Liver (tissue), 3 donors: ENCODE measurements at regions not wholly inside any gene's neighbourhood (a gene's known extent, or its start where the extent isn't known, plus 50 kb on each side); places are given as distances from the start of the nearest gene placed in this dataset.

ENCODE experiments used
- GABPA ChIP-seq, 2 donors: IDR thresholded peaks in 1 of 2; conservative IDR thresholded peaks in 1 of 2; 2 replicates each; pipeline ENCODE4 v1.6.1; 2016; ENCODE audit warnings: antibody characterized with exemption in 2 of 2, mild to moderate bottlenecking in 1 of 2, moderate library complexity in 1 of 2
- HNF4G ChIP-seq: IDR thresholded peaks from 2 replicates; pipeline ENCODE4 v1.6.1; 2016; ENCODE audit warnings: antibody characterized with exemption
- RAD21 ChIP-seq, 2 donors: IDR thresholded peaks; 2 replicates each; pipeline ENCODE4 v1.6.1; 2016; ENCODE audit warnings: antibody characterized with exemption in 2 of 2, mild to moderate bottlenecking in 2 of 2
- SP1 ChIP-seq: IDR thresholded peaks from 2 replicates; pipeline ENCODE4 v1.6.1; 2018; ENCODE audit warnings: antibody characterized with exemption, mild to moderate bottlenecking
- TAF1 ChIP-seq: conservative IDR thresholded peaks from 2 replicates; pipeline ENCODE4 v1.6.1; 2016; ENCODE audit warnings: antibody characterized with exemption, mild to moderate bottlenecking
- YY1 ChIP-seq: IDR thresholded peaks from 2 replicates; pipeline ENCODE4 v1.6.1; 2016; ENCODE audit warnings: antibody characterized with exemption, mild to moderate bottlenecking
- TF ChIP-seq, protein P1 (sequence below): IDR thresholded peaks from 2 replicates; pipeline ENCODE4 v1.6.1; 2016; ENCODE audit warnings: antibody characterized with exemption
- TF ChIP-seq, protein P2 (sequence below): fragments of 150-350 bp; IDR thresholded peaks from 2 replicates; pipeline ENCODE4 v1.5.1; 2017; ENCODE audit warnings: improper control_type of control experiment, low read depth, low read length; ENCODE audit not compliant: missing input control
- TF ChIP-seq, protein P3 (sequence below): IDR thresholded peaks from 2 replicates; pipeline ENCODE4 v1.6.1; 2016; ENCODE audit warnings: antibody characterized with exemption, mild to moderate bottlenecking
- TF ChIP-seq, protein P4 (sequence below): IDR thresholded peaks from 2 replicates; pipeline ENCODE4 v1.6.1; 2016; ENCODE audit warnings: antibody characterized with exemption
- donor health status: healthy.
- donor health status: healthy.

GRCh38 chr18:60096428-60096827 is 196.6 kb downstream of the PMAIP1 start:
- no peak for TF ChIP-seq HNF4G
- TF ChIP-seq, protein P1, sequence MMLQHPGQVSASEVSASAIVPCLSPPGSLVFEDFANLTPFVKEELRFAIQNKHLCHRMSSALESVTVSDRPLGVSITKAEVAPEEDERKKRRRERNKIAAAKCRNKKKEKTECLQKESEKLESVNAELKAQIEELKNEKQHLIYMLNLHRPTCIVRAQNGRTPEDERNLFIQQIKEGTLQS, result no peak
- TF ChIP-seq, protein P2, sequence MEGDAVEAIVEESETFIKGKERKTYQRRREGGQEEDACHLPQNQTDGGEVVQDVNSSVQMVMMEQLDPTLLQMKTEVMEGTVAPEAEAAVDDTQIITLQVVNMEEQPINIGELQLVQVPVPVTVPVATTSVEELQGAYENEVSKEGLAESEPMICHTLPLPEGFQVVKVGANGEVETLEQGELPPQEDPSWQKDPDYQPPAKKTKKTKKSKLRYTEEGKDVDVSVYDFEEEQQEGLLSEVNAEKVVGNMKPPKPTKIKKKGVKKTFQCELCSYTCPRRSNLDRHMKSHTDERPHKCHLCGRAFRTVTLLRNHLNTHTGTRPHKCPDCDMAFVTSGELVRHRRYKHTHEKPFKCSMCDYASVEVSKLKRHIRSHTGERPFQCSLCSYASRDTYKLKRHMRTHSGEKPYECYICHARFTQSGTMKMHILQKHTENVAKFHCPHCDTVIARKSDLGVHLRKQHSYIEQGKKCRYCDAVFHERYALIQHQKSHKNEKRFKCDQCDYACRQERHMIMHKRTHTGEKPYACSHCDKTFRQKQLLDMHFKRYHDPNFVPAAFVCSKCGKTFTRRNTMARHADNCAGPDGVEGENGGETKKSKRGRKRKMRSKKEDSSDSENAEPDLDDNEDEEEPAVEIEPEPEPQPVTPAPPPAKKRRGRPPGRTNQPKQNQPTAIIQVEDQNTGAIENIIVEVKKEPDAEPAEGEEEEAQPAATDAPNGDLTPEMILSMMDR, result no peak
- TF ChIP-seq YY1, result no peak
- TF ChIP-seq GABPA (IDR thresholded peaks at IDR 0.05 in 1 of 2, conservative IDR thresholded peaks at IDR 0.05 in 1 of 2), result no peak
- TF ChIP-seq TAF1, result no peak
- TF ChIP-seq, protein P3, sequence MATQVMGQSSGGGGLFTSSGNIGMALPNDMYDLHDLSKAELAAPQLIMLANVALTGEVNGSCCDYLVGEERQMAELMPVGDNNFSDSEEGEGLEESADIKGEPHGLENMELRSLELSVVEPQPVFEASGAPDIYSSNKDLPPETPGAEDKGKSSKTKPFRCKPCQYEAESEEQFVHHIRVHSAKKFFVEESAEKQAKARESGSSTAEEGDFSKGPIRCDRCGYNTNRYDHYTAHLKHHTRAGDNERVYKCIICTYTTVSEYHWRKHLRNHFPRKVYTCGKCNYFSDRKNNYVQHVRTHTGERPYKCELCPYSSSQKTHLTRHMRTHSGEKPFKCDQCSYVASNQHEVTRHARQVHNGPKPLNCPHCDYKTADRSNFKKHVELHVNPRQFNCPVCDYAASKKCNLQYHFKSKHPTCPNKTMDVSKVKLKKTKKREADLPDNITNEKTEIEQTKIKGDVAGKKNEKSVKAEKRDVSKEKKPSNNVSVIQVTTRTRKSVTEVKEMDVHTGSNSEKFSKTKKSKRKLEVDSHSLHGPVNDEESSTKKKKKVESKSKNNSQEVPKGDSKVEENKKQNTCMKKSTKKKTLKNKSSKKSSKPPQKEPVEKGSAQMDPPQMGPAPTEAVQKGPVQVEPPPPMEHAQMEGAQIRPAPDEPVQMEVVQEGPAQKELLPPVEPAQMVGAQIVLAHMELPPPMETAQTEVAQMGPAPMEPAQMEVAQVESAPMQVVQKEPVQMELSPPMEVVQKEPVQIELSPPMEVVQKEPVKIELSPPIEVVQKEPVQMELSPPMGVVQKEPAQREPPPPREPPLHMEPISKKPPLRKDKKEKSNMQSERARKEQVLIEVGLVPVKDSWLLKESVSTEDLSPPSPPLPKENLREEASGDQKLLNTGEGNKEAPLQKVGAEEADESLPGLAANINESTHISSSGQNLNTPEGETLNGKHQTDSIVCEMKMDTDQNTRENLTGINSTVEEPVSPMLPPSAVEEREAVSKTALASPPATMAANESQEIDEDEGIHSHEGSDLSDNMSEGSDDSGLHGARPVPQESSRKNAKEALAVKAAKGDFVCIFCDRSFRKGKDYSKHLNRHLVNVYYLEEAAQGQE, result no peak
- TF ChIP-seq, protein P4, sequence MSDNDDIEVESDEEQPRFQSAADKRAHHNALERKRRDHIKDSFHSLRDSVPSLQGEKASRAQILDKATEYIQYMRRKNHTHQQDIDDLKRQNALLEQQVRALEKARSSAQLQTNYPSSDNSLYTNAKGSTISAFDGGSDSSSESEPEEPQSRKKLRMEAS, result no peak
- no peak for TF ChIP-seq RAD21 (IDR thresholded peaks at IDR 0.05)
- TF ChIP-seq SP1, result no peak
